Fibroblast of lung (primary cell): ENCODE measurements at regions not wholly inside any gene's neighbourhood (a gene's known extent, or its start where the extent isn't known, plus 50 kb on each side); places are given as distances from the start of the nearest gene placed in this dataset.

Experiments
- DNase-seq, 2 donors: peaks; one replicate each; pipeline versions ENCODE4 v3.0.0 to v3.0.0-alpha.2; 2010; ENCODE audit warnings: low read depth in 2 of 2
- H2AFZ ChIP-seq: 2 replicates; pipeline ENCODE4 v1.5.1; 2012; ENCODE audit warnings: low read length, control low read depth, inconsistent platforms
- H3K27ac ChIP-seq: 2 replicates; pipeline ENCODE4 v1.5.1; 2011; ENCODE audit warnings: low read length, control low read depth; ENCODE audit not compliant: insufficient read depth
- H3K27me3 ChIP-seq: 2 replicates; pipeline ENCODE4 v1.5.1; 2011; ENCODE audit warnings: mild to moderate bottlenecking, low read length; ENCODE audit not compliant: control insufficient read depth, insufficient read depth
- H3K36me3 ChIP-seq: 2 replicates; pipeline ENCODE4 v1.5.1; 2011; ENCODE audit warnings: low read length; ENCODE audit not compliant: control insufficient read depth, insufficient read depth
- H3K4me1 ChIP-seq: 2 replicates; pipeline ENCODE4 v1.5.1; 2011; ENCODE audit warnings: low read length; ENCODE audit not compliant: control insufficient read depth, insufficient read depth; ENCODE audit errors: extremely low read depth
- H3K4me2 ChIP-seq: 2 replicates; pipeline ENCODE4 v1.5.1; 2011; ENCODE audit warnings: low read length, control low read depth; ENCODE audit not compliant: insufficient read depth; ENCODE audit errors: extremely low read depth
- H3K4me3 ChIP-seq, 4 experiments: fragments of 200-600 bp in 1 of 4; sonication (generic) in 1 of 4; replicated peaks in 1 of 4; 2 replicates each; pipeline ENCODE4 v1.5.1; 2011 to 2016; ENCODE audit warnings: low read length in 4 of 4, low read depth in 3 of 4, mild to moderate bottlenecking in 3 of 4, control low read depth in 2 of 4, inconsistent platforms in 1 of 4, mixed read lengths in 1 of 4; ENCODE audit not compliant: insufficient read depth in 1 of 4; ENCODE audit errors: control extremely low read depth in 1 of 4
- H3K79me2 ChIP-seq: 2 replicates; pipeline ENCODE4 v1.5.1; 2012; ENCODE audit warnings: mild to moderate bottlenecking, low read length, inconsistent platforms; ENCODE audit not compliant: control insufficient read depth, insufficient read depth
- H3K9ac ChIP-seq: 2 replicates; pipeline ENCODE4 v1.5.1; 2011; ENCODE audit warnings: mild to moderate bottlenecking, low read length, control low read depth; ENCODE audit not compliant: insufficient read depth
- H3K9me3 ChIP-seq: 2 replicates; pipeline ENCODE4 v1.5.1; 2012; ENCODE audit warnings: low read depth, low read length; ENCODE audit not compliant: control insufficient read depth, insufficient read depth
- H4K20me1 ChIP-seq: 2 replicates; pipeline ENCODE4 v1.5.1; 2011; ENCODE audit warnings: low read length; ENCODE audit not compliant: control insufficient read depth, insufficient read depth; ENCODE audit errors: extremely low read depth
- CTCF ChIP-seq, 2 donors: IDR thresholded peaks in 1 of 2; conservative IDR thresholded peaks in 1 of 2; 1 replicate in 1 of 2; 2 replicates in 1 of 2; pipeline ENCODE4 v1.5.1; 2011 to 2012; ENCODE audit warnings: low read length in 2 of 2, control low read depth in 1 of 2, inconsistent platforms in 1 of 2, low read depth in 1 of 2, mild to moderate bottlenecking in 1 of 2
- EZH2 ChIP-seq: IDR thresholded peaks from 2 replicates; pipeline ENCODE4 v1.5.1; 2012; ENCODE audit warnings: low read length, control low read depth, mild to moderate bottlenecking; ENCODE audit errors: missing control alignments

- Histone ChIP-seq H3K36me3 (no peaks in the 10 kb centered on the region), H3K27me3 (no peaks in the 10 kb centered on the region), H3K4me2 (no peak overlapping the region), H3K4me3 (no peak overlapping the region), H3K27ac (no peak overlapping the region), H4K20me1 (no peaks in the 10 kb centered on the region), H3K4me1 (no peaks in the 10 kb centered on the region), H3K9ac (no peak overlapping the region), H2AFZ (no peak overlapping the region), H3K79me2 (no peaks in the 10 kb centered on the region), H3K9me3 (no peaks in the 10 kb centered on the region)
- TF ChIP-seq CTCF (conservative IDR thresholded peaks at IDR 0.05 in 1 of 2, IDR thresholded peaks at IDR 0.05 in 1 of 2; ENCODE audit: low read depth in 1 of 2, low read length in 2 of 2) = no peak
- TF ChIP-seq EZH2 = no peak
- no peak for DNase-seq
Observed at GRCh38 chr1:181263444-181263843, 174.9 kb downstream of the IER5 start.

GRCh38 chr1:181264821-181265220, 176.3 kb downstream of the IER5 start:
- H3K4me3 ChIP-seq = no peak overlapping the region
- no peaks in the 10 kb centered on the region for H3K36me3 ChIP-seq
- no peak overlapping the region for H2AFZ ChIP-seq
- no peak for DNase-seq
- no peaks in the 10 kb centered on the region for H3K4me1 ChIP-seq
- H3K9me3 ChIP-seq = no peaks in the 10 kb centered on the region
- no peaks in the 10 kb centered on the region for H4K20me1 ChIP-seq
- H3K27ac ChIP-seq = no peak overlapping the region
- TF ChIP-seq CTCF (conservative IDR thresholded peaks at IDR 0.05 in 1 of 2, IDR thresholded peaks at IDR 0.05 in 1 of 2; ENCODE audit: low read depth in 1 of 2, low read length in 2 of 2) = no peak
- no peak for TF ChIP-seq EZH2
- no peaks in the 10 kb centered on the region for H3K27me3 ChIP-seq
- H3K79me2 ChIP-seq = no peaks in the 10 kb centered on the region
- H3K9ac ChIP-seq = no peak overlapping the region
- H3K4me2 ChIP-seq = no peak overlapping the region

- no peak overlapping the region for H3K27ac ChIP-seq
- TF ChIP-seq CTCF (conservative IDR thresholded peaks at IDR 0.05 in 1 of 2, IDR thresholded peaks at IDR 0.05 in 1 of 2; ENCODE audit: low read depth in 1 of 2, low read length in 2 of 2) (no peak), EZH2 (no peak)
Observed at GRCh38 chr1:181284978-181285377, 196.5 kb downstream of the IER5 start.

More at GRCh38 chr1:181284978-181285377, 196.5 kb downstream of the IER5 start:
- Histone ChIP-seq H3K9ac (no peak overlapping the region), H3K27me3 (no peaks in the 10 kb centered on the region), H3K4me3 (no peak overlapping the region), H3K36me3 (no peaks in the 10 kb centered on the region), H3K4me1 (no peaks in the 10 kb centered on the region), H3K4me2 (no peak overlapping the region), H3K9me3 (no peaks in the 10 kb centered on the region), H2AFZ (no peak overlapping the region), H4K20me1 (no peaks in the 10 kb centered on the region), H3K79me2 (no peaks in the 10 kb centered on the region)
- DNase-seq = no peak
